OCI-LY7 (cell line): ENCODE measurements at regions not wholly inside any gene's neighbourhood (a gene's known extent, or its start where the extent isn't known, plus 50 kb on each side); places are given as distances from the start of the nearest gene placed in this dataset.

Source experiments
- BruUV-seq: library from RNA; stranded (reverse); fragments of 400-500 nt; replicated peaks from 2 replicates; lab custom pipeline; 2021; lab: Mats Ljungman, UMichigan
- CTCF ChIA-PET: fragments of 300-600 bp; sonication (Branson Sonifier 250); formaldehyde crosslinking; loops from one replicate; lab custom pipeline; 2022; ENCODE audit warnings: antibody characterized with exemption; ENCODE audit not compliant: unreplicated experiment; lab: Charles Lee
- POLR2A ChIA-PET: fragments of 300-600 bp; sonication (Branson Sonifier 250); formaldehyde crosslinking; loops from one replicate; lab custom pipeline; 2022; ENCODE audit warnings: antibody characterized with exemption; lab: Charles Lee
- DNase-seq: peaks from one replicate; pipeline ENCODE4 v3.0.0-alpha.2; 2015; ENCODE audit warnings: low spot score
- H2AFZ ChIP-seq: fragments of 200-600 bp; sonication (generic), shearing (Covaris generic); 2 replicates; pipeline ENCODE4 v1.6.1; 2014; ENCODE audit warnings: mild to moderate bottlenecking, antibody characterized with exemption, low read length, moderate library complexity
- H3K27ac ChIP-seq: fragments of 200-600 bp; sonication (generic); 2 replicates; pipeline ENCODE4 v1.5.1; 2014; ENCODE audit warnings: mixed run types, low read depth, mild to moderate bottlenecking, moderate library complexity, low read length, inconsistent platforms; ENCODE audit not compliant: poor library complexity, severe bottlenecking
- H3K36me3 ChIP-seq: fragments of 200-600 bp; sonication (generic); 2 replicates; pipeline ENCODE4 v1.6.1; 2014; ENCODE audit warnings: mild to moderate bottlenecking, antibody characterized with exemption, low read length, moderate library complexity, mixed read lengths; ENCODE audit not compliant: insufficient read depth
- H3K4me1 ChIP-seq: fragments of 200-600 bp; sonication (generic); 2 replicates; pipeline ENCODE4 v1.5.1; 2014; ENCODE audit warnings: mild to moderate bottlenecking, low read length; ENCODE audit not compliant: insufficient read depth, poor library complexity, severe bottlenecking
- H3K4me2 ChIP-seq: fragments of 200-600 bp; sonication (generic); 2 replicates; pipeline ENCODE4 v1.6.1; 2014; ENCODE audit warnings: mild to moderate bottlenecking, low read length
- H3K4me3 ChIP-seq: fragments of 200-600 bp; sonication (generic); 2 replicates; pipeline ENCODE4 v1.5.1; 2014; ENCODE audit warnings: mild to moderate bottlenecking, low read depth, low read length; ENCODE audit not compliant: poor library complexity, severe bottlenecking
- H3K79me2 ChIP-seq: fragments of 200-600 bp; sonication (generic); 2 replicates; pipeline ENCODE4 v1.6.1; 2016; ENCODE audit warnings: low read depth, mild to moderate bottlenecking, low read length, moderate library complexity, mixed read lengths; ENCODE audit not compliant: insufficient read depth
- H3K9me2 ChIP-seq: fragments of 200-600 bp; sonication (generic); 2 replicates; pipeline ENCODE4 v1.6.1; 2016; ENCODE audit warnings: mild to moderate bottlenecking, low read length, mixed read lengths; ENCODE audit not compliant: insufficient read depth
- H3K9me3 ChIP-seq: fragments of 200-600 bp; sonication (generic); 2 replicates; pipeline ENCODE4 v1.6.1; 2014; ENCODE audit warnings: mild to moderate bottlenecking, mixed run types, low read length, mixed read lengths
- H4K20me1 ChIP-seq: fragments of 200-600 bp; sonication (generic); 2 replicates; pipeline ENCODE4 v1.6.1; 2014; ENCODE audit warnings: mild to moderate bottlenecking, antibody characterized with exemption, low read length, moderate library complexity, mixed read lengths; ENCODE audit not compliant: insufficient read depth
- CTCF ChIP-seq: fragments of 200-600 bp; sonication (generic); conservative IDR thresholded peaks from 2 replicates; pipeline ENCODE4 v1.5.1; 2014; ENCODE audit warnings: mild to moderate bottlenecking, antibody characterized with exemption, low read length, moderate library complexity, mixed read lengths
- EZH2phosphoT487 ChIP-seq: fragments of 200-600 bp; sonication (generic); IDR thresholded peaks from 2 replicates; pipeline ENCODE4 v1.6.1; 2018; ENCODE audit warnings: low read depth, borderline replicate concordance, mild to moderate bottlenecking, mixed run types, antibody characterized with exemption, low read length, moderate library complexity, mixed read lengths
- intact Hi-C: fragments of 100-400 bp; cut with micrococcal nuclease; formaldehyde crosslinking; loops from one replicate; pipeline ENCODE4 v1.10.0; 2022; ENCODE audit not compliant: unreplicated experiment

DNA sequence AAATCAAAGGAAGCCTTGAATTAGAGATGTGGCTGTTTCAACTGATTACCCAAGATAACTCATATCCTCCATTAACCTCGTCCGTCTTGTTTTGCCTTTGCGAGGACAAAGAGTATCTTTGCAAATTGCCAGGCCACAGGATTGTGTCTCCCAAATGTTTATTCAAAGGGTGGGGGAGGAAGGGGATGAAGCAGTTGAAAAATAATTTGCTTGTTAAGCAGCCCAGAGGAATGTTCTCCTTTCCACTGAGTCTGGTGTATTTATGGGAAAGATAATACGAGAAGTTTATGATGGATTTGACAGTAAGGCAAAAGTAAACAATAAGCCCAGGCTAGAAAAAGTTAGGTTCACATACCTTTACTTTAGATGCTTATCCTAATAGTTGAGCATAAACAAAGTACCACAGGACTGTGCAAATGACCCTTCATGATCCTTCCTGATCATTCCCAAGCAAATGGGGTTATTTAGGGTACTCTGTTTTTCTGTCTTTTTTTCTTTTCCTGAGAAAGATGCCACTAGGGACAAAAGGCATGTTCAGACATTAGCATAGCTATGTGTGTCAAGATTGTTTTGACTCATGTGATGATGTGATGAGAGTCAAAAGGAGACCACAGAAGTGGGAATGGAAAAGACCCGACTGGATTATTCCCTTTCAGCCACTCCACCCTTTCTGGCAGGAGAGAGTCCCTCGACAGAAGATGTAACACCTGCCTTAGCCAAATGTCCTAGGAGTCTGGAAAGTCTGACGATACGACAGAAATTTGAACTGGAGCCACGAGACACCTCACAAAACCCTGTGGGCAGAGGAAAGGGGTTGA is 243.0 kb upstream of the GLI3 start:
- H3K9me2 ChIP-seq: no peaks in the 10 kb centered on the region
- no peak for DNase-seq
- no TSS peak for BruUV-seq
- H2AFZ ChIP-seq: no peak overlapping the region
- CTCF ChIA-PET: no interaction called here
- POLR2A ChIA-PET: interaction anchor here (0.6 kb wide), 1 partner anchor 327 kb away, joined by 3 read pairs; no protein-coding TSS in a partner anchor
- no peak overlapping the region for H3K4me3 ChIP-seq
- no peak overlapping the region for H3K4me2 ChIP-seq
- intact Hi-C loops: no loop called here
- no peaks in the 10 kb centered on the region for H3K79me2 ChIP-seq
- TF ChIP-seq CTCF (no peak), EZH2phosphoT487 (no peak)
- no peak overlapping the region for H3K27ac ChIP-seq
- H4K20me1 ChIP-seq: no peaks in the 10 kb centered on the region
- H3K4me1 ChIP-seq: no peaks in the 10 kb centered on the region
- H3K36me3 ChIP-seq: no peaks in the 10 kb centered on the region
- H3K9me3 ChIP-seq: no peaks in the 10 kb centered on the region

GRCh38 chr7:42479452-42479815 is 242.4 kb upstream of the GLI3 start:
- DNase-seq: no peak
- H2AFZ ChIP-seq: no peak overlapping the region
- no peak overlapping the region for H3K27ac ChIP-seq
- POLR2A ChIA-PET: no interaction called here
- H3K9me2 ChIP-seq: no peaks in the 10 kb centered on the region
- H3K79me2 ChIP-seq: no peaks in the 10 kb centered on the region
- CTCF ChIA-PET: no interaction called here
- intact Hi-C loops: no loop called here
- TF ChIP-seq CTCF (no peak), EZH2phosphoT487 (no peak)
- no peaks in the 10 kb centered on the region for H4K20me1 ChIP-seq
- no peak overlapping the region for H3K4me3 ChIP-seq
- no peaks in the 10 kb centered on the region for H3K4me1 ChIP-seq
- H3K4me2 ChIP-seq: no peak overlapping the region
- BruUV-seq: no TSS peak
- H3K36me3 ChIP-seq: no peaks in the 10 kb centered on the region
- no peaks in the 10 kb centered on the region for H3K9me3 ChIP-seq

- no peak for TF ChIP-seq EZH2phosphoT487
- TF ChIP-seq CTCF: no peak
- BruUV-seq: no TSS peak
- intact Hi-C loops: no loop called here
- Histone ChIP-seq H3K9me3 (no peaks in the 10 kb centered on the region), H3K4me1 (no peaks in the 10 kb centered on the region), H3K4me3 (no peak overlapping the region), H3K9me2 (no peaks in the 10 kb centered on the region), H4K20me1 (no peaks in the 10 kb centered on the region), H2AFZ (no peak overlapping the region), H3K4me2 (no peak overlapping the region), H3K36me3 (no peaks in the 10 kb centered on the region), H3K27ac (no peak overlapping the region), H3K79me2 (no peaks in the 10 kb centered on the region)
- CTCF ChIA-PET: no interaction called here
- POLR2A ChIA-PET: no interaction called here
- no peak for DNase-seq
Observed at GRCh38 chr7:42478717-42479116, 241.7 kb upstream of the GLI3 start.
